ENCODE measurements at regions not wholly inside any gene's neighbourhood (a gene's known extent, or its start where the extent isn't known, plus 50 kb on each side); places are given as distances from the start of the nearest gene placed in this dataset.

- no peak for DNase-seq
Observed at GRCh38 chr5:2432076-2432920, 319.2 kb downstream of the IRX2 start.

GRCh38 chr5:2430606-2431005 lies 320.9 kb downstream of the IRX2 start:
- DNase-seq: peak; percentile 52

GRCh38 chr5:2427983-2428382 lies 323.5 kb downstream of the IRX2 start:
- no peak for DNase-seq

- DNase-seq: no peak
Observed at GRCh38 chr5:2423634-2424033, 327.8 kb downstream of the IRX2 start.

- no peak for DNase-seq
Observed at GRCh38 chr5:2417301-2417700, 334.2 kb downstream of the IRX2 start.

- no peak for DNase-seq
Observed at GRCh38 chr5:2415678-2416077, 335.8 kb downstream of the IRX2 start.

GRCh38 chr5:2410451-2410850 lies 341.0 kb downstream of the IRX2 start:
- no peak for DNase-seq

- no peak for DNase-seq
Observed at GRCh38 chr5:2403296-2403695, 348.2 kb downstream of the IRX2 start.

- no peak for DNase-seq
Observed at GRCh38 chr5:2399804-2400203, 351.7 kb downstream of the IRX2 start.

GRCh38 chr5:2399096-2399495 lies 352.4 kb downstream of the IRX2 start:
- DNase-seq: no peak

- no peak for DNase-seq
Observed at GRCh38 chr5:2393556-2393955, 357.9 kb downstream of the IRX2 start.

- DNase-seq: no peak
Observed at GRCh38 chr5:2391566-2391965, 359.9 kb downstream of the IRX2 start.

- no peak for DNase-seq
Observed at GRCh38 chr5:2391021-2391420, 360.5 kb downstream of the IRX2 start.

GRCh38 chr5:2388571-2388970 lies 362.9 kb downstream of the IRX2 start:
- DNase-seq: no peak

GRCh38 chr5:2387634-2388325 lies 363.7 kb downstream of the IRX2 start:
- DNase-seq: no peak

- DNase-seq: no peak
Observed at GRCh38 chr5:2387250-2387633, 364.2 kb downstream of the IRX2 start.

- no peak for DNase-seq
Observed at GRCh38 chr5:2385818-2386217, 365.7 kb downstream of the IRX2 start.

- no peak for DNase-seq
Observed at GRCh38 chr5:2383698-2384065, 367.8 kb downstream of the IRX2 start.

- DNase-seq: no peak
Observed at GRCh38 chr5:2382776-2383697, 368.4 kb downstream of the IRX2 start.

GRCh38 chr5:2381861-2382260 lies 369.6 kb downstream of the IRX2 start:
- no peak for DNase-seq

- DNase-seq: no peak
Observed at GRCh38 chr5:2381070-2381469, 370.4 kb downstream of the IRX2 start.

GRCh38 chr5:2378976-2379375 lies 372.5 kb downstream of the IRX2 start:
- no peak for DNase-seq

GRCh38 chr5:2378108-2378507 lies 373.4 kb downstream of the IRX2 start:
- no peak for DNase-seq

Measured in NCI-H2227 treated with DMSO at 0.1 percent for 48 hours (cell line).